H1 (cell line): ENCODE measurements at regions not wholly inside any gene's neighbourhood (a gene's known extent, or its start where the extent isn't known, plus 50 kb on each side); places are given as distances from the start of the nearest gene placed in this dataset.

Experiments
- CTCF ChIA-PET: fragments of 300-600 bp; sonication (Branson Sonifier 250); formaldehyde crosslinking; loops from one replicate; lab custom pipeline; 2021; ENCODE audit not compliant: partially characterized antibody; lab: Charles Lee
- POLR2A ChIA-PET: fragments of 300-600 bp; sonication (Branson Sonifier 250); formaldehyde crosslinking; loops from one replicate; lab custom pipeline; 2021; ENCODE audit warnings: inconsistent platforms; ENCODE audit not compliant: partially characterized antibody; lab: Charles Lee
- DNase-seq, 2 experiments: peaks; one replicate each; pipeline versions ENCODE4 v3.0.0 to v3.0.0-alpha.2; 2010 to 2022; ENCODE audit warnings: low spot score in 2 of 2, low read depth in 1 of 2, mixed read lengths in 1 of 2
- FAIRE-seq: peaks from 2 replicates; lab custom pipeline; 2011; peaks lifted over from hg19 to GRCh38; lab: Jason Lieb, UNC
- H2AFZ ChIP-seq: 2 replicates; pipeline ENCODE4 v1.8.1; 2012; ENCODE audit warnings: low read length, inconsistent platforms
- H2AK5ac ChIP-seq: 2 replicates; pipeline ENCODE4 v1.6.1; 2013; ENCODE audit warnings: low read depth, low read length
- H2BK120ac ChIP-seq: replicated peaks from 2 replicates; pipeline ENCODE3; 2013; ENCODE audit warnings: low read depth, low read length, inconsistent platforms
- H2BK12ac ChIP-seq: 2 replicates; pipeline ENCODE4 v1.6.1; 2013; ENCODE audit warnings: low read depth, low read length
- H2BK15ac ChIP-seq: 2 replicates; pipeline ENCODE4 v1.6.1; 2013; ENCODE audit warnings: low read length
- H2BK20ac ChIP-seq: 2 replicates; pipeline ENCODE4 v1.6.1; 2013; ENCODE audit warnings: low read length
- H2BK5ac ChIP-seq: 2 replicates; pipeline ENCODE4 v1.6.1; 2013; ENCODE audit warnings: low read depth, low read length
- H3K14ac ChIP-seq: 2 replicates; pipeline ENCODE4 v1.6.1; 2013; ENCODE audit warnings: inconsistent platforms; ENCODE audit not compliant: insufficient read length
- H3K18ac ChIP-seq: 2 replicates; pipeline ENCODE4 v1.6.1; 2013; ENCODE audit warnings: low read length; ENCODE audit errors: extremely low read depth
- H3K23ac ChIP-seq: 2 replicates; pipeline ENCODE4 v1.6.1; 2013; ENCODE audit warnings: inconsistent platforms; ENCODE audit not compliant: insufficient read length
- H3K23me2 ChIP-seq: 2 replicates; pipeline ENCODE4 v1.6.1; 2013; ENCODE audit warnings: low read depth, low read length
- H3K27ac ChIP-seq: 2 replicates; pipeline ENCODE4 v1.6.1; 2011; ENCODE audit warnings: low read depth, low read length, inconsistent platforms
- H3K27me3 ChIP-seq, 4 experiments: replicated peaks in 1 of 4; 1 replicate in 1 of 4; 2 replicates in 3 of 4; pipeline versions ENCODE4 v1.6.1 to v1.8.1; 2011 to 2013; ENCODE audit warnings: low read length in 3 of 4, mild to moderate bottlenecking in 3 of 4, inconsistent platforms in 2 of 4, mixed read lengths in 2 of 4, moderate library complexity in 1 of 4; ENCODE audit not compliant: control insufficient read depth in 3 of 4, insufficient read depth in 3 of 4; ENCODE audit errors: extremely low read depth in 1 of 4
- H3K36me3 ChIP-seq, 4 experiments: 2 replicates each; pipeline versions ENCODE4 v1.6.1 to v1.8.1; 2011 to 2013; ENCODE audit warnings: mild to moderate bottlenecking in 4 of 4, low read length in 3 of 4, moderate library complexity in 2 of 4, control low read depth in 1 of 4, inconsistent platforms in 1 of 4; ENCODE audit not compliant: insufficient read depth in 4 of 4, control insufficient read depth in 2 of 4
- H3K4ac ChIP-seq: replicated peaks from 2 replicates; pipeline ENCODE3; 2013; ENCODE audit warnings: low read length, low read depth, mixed read lengths, inconsistent platforms; ENCODE audit not compliant: insufficient read length
- H3K4me1 ChIP-seq, 4 experiments: replicated peaks in 1 of 4; 1 replicate in 1 of 4; 2 replicates in 3 of 4; pipeline versions ENCODE4 v1.6.1 to v1.8.1; 2011 to 2013; ENCODE audit warnings: low read length in 3 of 4, inconsistent platforms in 2 of 4, mixed read lengths in 1 of 4; ENCODE audit not compliant: insufficient read depth in 4 of 4, control insufficient read depth in 3 of 4
- H3K4me2 ChIP-seq, 2 experiments: 2 replicates each; pipeline versions ENCODE4 v1.6.1 to v1.8.1; 2011 to 2013; ENCODE audit warnings: low read depth in 2 of 2, low read length in 2 of 2, control low read depth in 1 of 2, inconsistent platforms in 1 of 2, mild to moderate bottlenecking in 1 of 2; ENCODE audit not compliant: insufficient read depth in 1 of 2
- H3K4me3 ChIP-seq, 4 experiments: fragments of 200-600, 300-600 bp in 1 of 4; sonication (generic), shearing (Covaris generic), sonication (Bioruptor Twin) in 1 of 4; 2 replicates each; pipeline versions ENCODE4 v1.5.1 to v1.8.1; 2011 to 2016; ENCODE audit warnings: low read length in 4 of 4, low read depth in 3 of 4, control low read depth in 2 of 4, inconsistent platforms in 2 of 4, mild to moderate bottlenecking in 2 of 4, mixed read lengths in 1 of 4, moderate library complexity in 1 of 4; ENCODE audit not compliant: insufficient read depth in 2 of 4; ENCODE audit errors: extremely low read depth in 1 of 4
- H3K56ac ChIP-seq: replicated peaks from 2 replicates; pipeline ENCODE3; 2013; ENCODE audit warnings: low read depth, mild to moderate bottlenecking, mixed read lengths, low read length, inconsistent platforms; ENCODE audit not compliant: insufficient read length
- H3K79me1 ChIP-seq: 2 replicates; pipeline ENCODE4 v1.6.1; 2013; ENCODE audit warnings: low read depth, low read length, control low read depth
- H3K79me2 ChIP-seq, 2 experiments: 2 replicates each; pipeline versions ENCODE4 v1.6.1 to v1.8.1; 2012 to 2013; ENCODE audit warnings: low read length in 2 of 2, mild to moderate bottlenecking in 2 of 2, inconsistent platforms in 1 of 2; ENCODE audit not compliant: insufficient read depth in 2 of 2, control insufficient read depth in 1 of 2
- H3K9ac ChIP-seq, 4 experiments: replicated peaks in 1 of 4; 1 replicate in 1 of 4; 2 replicates in 3 of 4; pipeline versions ENCODE4 v1.6.1 to v1.8.1; 2011 to 2013; ENCODE audit warnings: low read depth in 3 of 4, low read length in 3 of 4, control low read depth in 2 of 4, mild to moderate bottlenecking in 2 of 4, moderate library complexity in 2 of 4, inconsistent platforms in 1 of 4; ENCODE audit errors: extremely low read depth in 1 of 4
- H3K9me3 ChIP-seq, 2 experiments: 2 replicates each; pipeline versions ENCODE4 v1.6.1 to v1.8.1; 2012 to 2013; ENCODE audit warnings: mild to moderate bottlenecking in 2 of 2, moderate library complexity in 2 of 2, control low read depth in 1 of 2, inconsistent platforms in 1 of 2, low read depth in 1 of 2, low read length in 1 of 2, mixed read lengths in 1 of 2; ENCODE audit not compliant: insufficient read depth in 2 of 2
- H4K20me1 ChIP-seq, 2 experiments: replicated peaks in 1 of 2; 2 replicates each; pipeline versions ENCODE3 to v1.8.1; 2011 to 2013; ENCODE audit warnings: inconsistent platforms in 2 of 2, low read length in 2 of 2, mild to moderate bottlenecking in 1 of 2; ENCODE audit not compliant: insufficient read depth in 2 of 2, control insufficient read depth in 1 of 2
- H4K5ac ChIP-seq: 2 replicates; pipeline ENCODE4 v1.6.1; 2013; ENCODE audit warnings: low read length, low read depth, mixed read lengths, inconsistent platforms; ENCODE audit not compliant: insufficient read length
- H4K8ac ChIP-seq: 2 replicates; pipeline ENCODE4 v1.8.0; 2013; ENCODE audit warnings: mild to moderate bottlenecking, moderate library complexity, low read length, inconsistent platforms; ENCODE audit not compliant: insufficient read depth; ENCODE audit errors: extremely low read depth
- H4K91ac ChIP-seq: replicated peaks from 2 replicates; pipeline ENCODE3; 2013; ENCODE audit warnings: low read length, mixed read lengths, inconsistent platforms; ENCODE audit not compliant: insufficient read length
- ATF2 ChIP-seq: IDR thresholded peaks from 2 replicates; pipeline ENCODE4 v1.6.1; 2012; ENCODE audit warnings: low read length, inconsistent platforms
- ATF3 ChIP-seq: IDR thresholded peaks from 2 replicates; pipeline ENCODE4 v1.6.1; 2011; ENCODE audit warnings: low read depth, mild to moderate bottlenecking, low read length; ENCODE audit not compliant: insufficient read depth
- BCL11A ChIP-seq, 2 experiments: IDR thresholded peaks; one replicate each; pipeline ENCODE4 v1.6.1; 2011; ENCODE audit warnings: low read depth in 2 of 2, low read length in 2 of 2, mild to moderate bottlenecking in 2 of 2
- BRCA1 ChIP-seq: IDR thresholded peaks from 2 replicates; pipeline ENCODE4 v1.6.1; 2012; ENCODE audit warnings: low read depth, low read length, improper control_type of control experiment
- CREB1 ChIP-seq: IDR thresholded peaks from 2 replicates; pipeline ENCODE4 v1.6.1; 2012; ENCODE audit warnings: inconsistent platforms
- EZH2 ChIP-seq: fragments of 200-600 bp; sonication (generic); IDR thresholded peaks from 2 replicates; pipeline ENCODE4 v1.7.1; 2012; ENCODE audit warnings: low read depth, mild to moderate bottlenecking, moderate library complexity, low read length, inconsistent platforms; ENCODE audit not compliant: severe bottlenecking
- GABPA ChIP-seq: IDR thresholded peaks from 2 replicates; pipeline ENCODE4 v1.6.1; 2011; ENCODE audit warnings: mild to moderate bottlenecking, low read length, moderate library complexity, borderline replicate concordance; ENCODE audit not compliant: insufficient read depth
- JUN ChIP-seq: IDR thresholded peaks from 2 replicates; pipeline ENCODE4 v1.6.1; 2011; ENCODE audit warnings: low read depth, mild to moderate bottlenecking, improper control_type of control experiment, low read length
- POLR2A ChIP-seq, 2 experiments: IDR thresholded peaks; 1 replicate in 1 of 2; 2 replicates in 1 of 2; pipeline ENCODE4 v1.6.1; 2011; ENCODE audit warnings: low read depth in 2 of 2, low read length in 2 of 2, mild to moderate bottlenecking in 2 of 2; ENCODE audit errors: control extremely low read depth in 1 of 2
- POLR2AphosphoS5 ChIP-seq: IDR thresholded peaks from 2 replicates; pipeline ENCODE4 v1.6.1; 2011; ENCODE audit warnings: low read depth, low read length
- RBBP5 ChIP-seq: IDR thresholded peaks from 2 replicates; pipeline ENCODE4 v1.7.1; 2012; ENCODE audit warnings: low read depth, mild to moderate bottlenecking, inconsistent platforms, low read length, moderate library complexity, borderline replicate concordance
- USF2 ChIP-seq: IDR thresholded peaks from 2 replicates; pipeline ENCODE4 v1.6.1; 2011; ENCODE audit warnings: low read length, improper control_type of control experiment
- WGBS, 2 experiments: shearing (Covaris generic) in 1 of 2; methylation state at CpG; one replicate each; pipeline versions ENCODE4 v1.1.6 to v1.1.7; 2013 to 2015; ENCODE audit warnings: low lambda C conversion rate in 2 of 2, mixed read lengths in 2 of 2, inconsistent platforms in 1 of 2, low coverage in 1 of 2, missing lambda C conversion rate in 1 of 2; ENCODE audit not compliant: insufficient replicate concordance in 2 of 2, insufficient coverage in 1 of 2, insufficient read length in 1 of 2; ENCODE audit errors: extremely low coverage in 1 of 2, missing lambda C conversion rate in 1 of 2; 5-methylcytosine and 5-hydroxymethylcytosine counted together

- no peak overlapping the region for H2BK20ac ChIP-seq
- DNase-seq (no peak), FAIRE-seq (no peak)
- no peak overlapping the region for H4K8ac ChIP-seq
- H4K5ac ChIP-seq: no peak overlapping the region
- H3K9ac ChIP-seq: no peak overlapping the region
- no peak overlapping the region for H4K91ac ChIP-seq
- H2BK15ac ChIP-seq: no peak overlapping the region
- H3K4me1 ChIP-seq: no peaks in the 10 kb centered on the region
- H3K79me2 ChIP-seq: no peaks in the 10 kb centered on the region
- no peak overlapping the region for H2AK5ac ChIP-seq
- H2BK12ac ChIP-seq: no peak overlapping the region
- ChIA-PET POLR2A (no interaction called here), CTCF (interaction anchor here (2.4 kb wide), 1 partner anchor 18 kb away, joined by 12 read pairs; no protein-coding TSS in a partner anchor)
- no peak overlapping the region for H3K4me3 ChIP-seq
- H3K27me3 ChIP-seq: peaks cover 0 to 2% (median under 1%) of the 10 kb centered on the region in 4 experiments; a peak in 1 of 7 replicates
- H3K36me3 ChIP-seq: no peaks in the 10 kb centered on the region
- H3K23me2 ChIP-seq: no peaks in the 10 kb centered on the region
- no peak overlapping the region for H3K27ac ChIP-seq
- no peaks in the 10 kb centered on the region for H3K9me3 ChIP-seq
- no peak overlapping the region for H3K23ac ChIP-seq
- no peak overlapping the region for H2BK120ac ChIP-seq
- no peak overlapping the region for H3K18ac ChIP-seq
- no peak overlapping the region for H3K4ac ChIP-seq
- H4K20me1 ChIP-seq: no peaks in the 10 kb centered on the region
- no peak overlapping the region for H2AFZ ChIP-seq
- WGBS, 2 experiments: 84% methylated on average over 3 of the region's 3 CpGs; no CpG with 5 or more reads in 1 of the 2 experiments
- no peaks in the 10 kb centered on the region for H3K79me1 ChIP-seq
- H3K4me2 ChIP-seq: no peak overlapping the region
- H2BK5ac ChIP-seq: no peak overlapping the region
- no peak overlapping the region for H3K56ac ChIP-seq
- H3K14ac ChIP-seq: no peak overlapping the region
- TF ChIP-seq BRCA1 (no peak), POLR2AphosphoS5 (no peak), BCL11A (IDR thresholded peaks at IDR 0.05; ENCODE audit: low read depth in 2 of 2, low read length in 2 of 2) (no peak), CREB1 (no peak), ATF2 (no peak), POLR2A (IDR thresholded peaks at IDR 0.05; ENCODE audit: control extremely low read depth in 1 of 2, low read depth in 2 of 2, low read length in 2 of 2) (no peak), JUN (no peak), ATF3 (no peak), GABPA (no peak), EZH2 (no peak), RBBP5 (no peak), USF2 (no peak)
Measured at GRCh38 chr15:58246041-58246440, 107.9 kb downstream of the AQP9 start.
